HepG2 (cell line): ENCODE measurements at regions not wholly inside any gene's neighbourhood (a gene's known extent, or its start where the extent isn't known, plus 50 kb on each side); places are given as distances from the start of the nearest gene placed in this dataset.

Experiments used
- MTA3 ChIP-seq: sonication (generic); formaldehyde crosslinking; IDR thresholded peaks from 2 replicates; pipeline ENCODE4 v1.4.0; 2020; ENCODE audit warnings: missing genetic modification reagents
- NCOA5 ChIP-seq: sonication (generic); formaldehyde crosslinking; IDR thresholded peaks from 2 replicates; pipeline ENCODE4 v1.4.0; 2020; ENCODE audit warnings: missing genetic modification reagents
- PHF21A ChIP-seq: sonication (generic); formaldehyde crosslinking; IDR thresholded peaks from 2 replicates; pipeline ENCODE4 v1.5.0; 2020; ENCODE audit warnings: mild to moderate bottlenecking, missing genetic modification reagents
- TEF ChIP-seq: sonication (generic); formaldehyde crosslinking; IDR thresholded peaks from 2 replicates; pipeline ENCODE4 v1.5.0; 2020; ENCODE audit warnings: missing genetic modification reagents
- ZNF672 ChIP-seq: sonication (generic); formaldehyde crosslinking; IDR thresholded peaks from 2 replicates; pipeline ENCODE4 v1.8.1; 2022; ENCODE audit warnings: missing genetic modification reagents

- no peak for TF ChIP-seq NCOA5 (CRISPR knock-in tag)
- TF ChIP-seq TEF (CRISPR knock-in tag) = no peak
- TF ChIP-seq MTA3 (CRISPR knock-in tag) = no peak
- TF ChIP-seq PHF21A = no peak
- no peak for TF ChIP-seq ZNF672
Observed at GRCh38 chr2:100674666-100675065, 111.9 kb downstream of the PDCL3 start.
